Fibroblast of skin of left quadriceps (primary cell): ENCODE measurements at regions not wholly inside any gene's neighbourhood (a gene's known extent, or its start where the extent isn't known, plus 50 kb on each side); places are given as distances from the start of the nearest gene placed in this dataset.

Experiments
- DNase-seq, 2 experiments: peaks; one replicate each; pipeline ENCODE4 v3.0.0-alpha.2; 2013; ENCODE audit warnings: low read depth in 2 of 2

- no peak for DNase-seq
These were observed 52.0 kb downstream of the MAGEF1 start for GRCh38 chr3:184659797-184660301.

DNA sequence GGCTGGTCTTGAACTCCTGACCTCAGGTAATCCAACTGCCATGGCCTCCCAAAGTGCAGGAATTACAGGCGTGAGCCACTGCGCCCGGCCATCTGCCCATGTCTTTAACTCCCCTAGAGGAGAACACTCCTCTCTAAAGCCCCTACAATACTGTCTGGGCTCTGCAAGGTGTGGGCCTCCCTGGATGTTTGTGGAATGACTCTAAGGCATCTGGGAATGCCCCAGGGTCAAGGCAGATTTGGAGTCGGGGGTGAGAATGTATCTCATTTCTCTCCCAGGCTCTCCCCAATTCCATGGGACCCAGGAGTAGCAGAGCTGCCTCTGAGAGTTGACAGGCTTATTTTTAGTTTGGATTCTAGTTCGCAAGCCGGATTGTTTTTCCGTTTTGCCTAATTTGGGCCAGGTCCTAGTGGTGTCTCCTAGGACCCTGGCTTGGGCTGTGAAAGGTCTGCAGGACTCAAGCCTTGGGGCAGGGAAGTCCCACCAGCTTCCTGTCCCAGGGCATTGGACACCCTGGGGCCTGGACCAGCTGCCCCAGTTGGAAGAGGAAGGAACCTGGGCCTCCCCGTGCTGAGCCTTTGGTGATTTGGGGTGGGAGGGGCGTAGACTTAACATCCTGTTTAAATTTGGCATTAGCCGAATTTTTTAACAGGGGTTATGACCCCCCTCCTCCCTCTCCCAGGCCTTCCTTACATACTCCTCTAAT is 53.5 kb downstream of the MAGEF1 start:
- DNase-seq: no peak

DNA sequence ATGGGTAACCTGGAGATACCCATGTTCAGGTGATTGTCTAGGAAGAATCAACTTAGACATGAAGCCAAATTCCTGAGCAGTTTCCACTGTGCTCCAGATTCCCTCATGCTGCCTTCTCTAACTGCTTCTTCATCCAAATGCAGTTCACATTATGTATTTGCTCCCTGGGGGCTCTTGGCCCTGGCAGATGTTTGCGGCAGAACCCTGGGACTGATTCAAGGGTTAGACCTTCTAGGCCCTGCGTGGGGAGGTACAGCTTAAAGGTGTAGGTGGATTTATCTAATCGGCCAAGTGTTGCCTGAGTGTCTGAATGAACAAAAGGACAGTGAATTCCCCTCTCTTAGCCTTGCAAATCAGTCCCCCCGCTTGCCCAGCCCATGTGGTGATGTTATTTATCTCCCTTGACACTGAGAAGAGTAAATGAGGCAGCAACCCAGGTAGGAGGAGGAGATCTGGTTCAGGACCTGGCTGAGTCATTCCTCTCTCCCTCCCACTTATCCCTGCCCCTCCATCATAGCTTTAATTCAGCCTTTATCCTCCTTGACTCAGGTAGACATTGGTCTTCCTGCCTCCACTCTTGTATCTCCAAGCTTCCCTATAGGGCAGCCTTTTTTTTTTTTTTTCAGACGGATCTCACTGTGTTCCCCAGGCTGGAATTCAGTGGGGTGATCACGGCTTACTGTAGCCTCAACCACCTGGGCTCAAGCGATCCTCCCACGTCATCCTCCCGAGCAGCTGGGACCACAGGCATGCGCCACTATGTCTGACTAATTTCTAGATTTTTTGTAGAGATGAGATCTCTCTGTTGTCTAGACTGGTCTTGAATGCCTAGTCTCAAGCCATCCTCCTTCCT is 54.8 kb downstream of the MAGEF1 start:
- peak; percentile 68 to 74 for DNase-seq

- DNase-seq: no peak
These were observed 55.4 kb downstream of the MAGEF1 start for GRCh38 chr3:184656458-184656828.

DNA sequence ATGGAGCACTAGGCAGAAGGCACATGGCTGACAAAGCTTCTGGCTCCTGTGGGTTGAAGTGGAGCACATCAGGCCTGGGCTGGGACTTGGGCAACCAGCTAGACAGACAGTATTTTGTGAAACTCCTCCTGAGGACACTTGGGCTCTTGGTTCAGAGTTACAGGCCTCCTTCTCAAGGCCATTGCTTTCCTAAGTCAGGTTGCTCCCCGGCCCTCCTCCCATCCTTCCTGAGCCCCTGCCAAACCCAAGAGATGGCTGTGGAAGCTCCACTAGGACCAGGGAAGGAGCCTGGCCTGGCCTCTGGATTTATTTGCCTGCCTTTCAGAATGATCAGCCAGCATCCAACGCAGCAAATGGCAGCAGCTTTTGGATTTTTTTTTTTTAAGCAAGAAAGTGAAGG is 56.3 kb downstream of the MAGEF1 start:
- DNase-seq: no peak

DNA sequence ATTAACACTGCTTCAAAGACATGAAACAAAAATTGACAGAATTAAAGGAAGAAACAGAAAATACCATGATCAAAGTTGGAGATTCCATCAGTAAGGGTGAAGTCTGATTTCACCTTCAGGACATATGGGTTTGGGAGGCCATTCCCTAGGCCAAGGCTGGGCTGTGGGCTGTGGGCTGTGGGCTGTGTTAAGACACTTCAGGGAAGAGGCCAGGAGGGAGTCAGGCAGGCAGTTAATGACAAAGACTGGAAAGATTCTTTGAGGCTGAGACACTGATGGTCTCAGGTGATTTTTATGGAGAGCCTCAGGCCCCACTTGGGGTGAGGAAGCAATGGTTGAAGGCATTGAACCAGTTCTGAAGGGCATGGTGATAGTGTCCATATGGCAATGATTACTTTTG is 57.5 kb downstream of the MAGEF1 start:
- DNase-seq: no peak

- DNase-seq: no peak
These were observed 59.4 kb downstream of the MAGEF1 start for GRCh38 chr3:184652465-184652864.

- DNase-seq: no peak
These were observed 60.0 kb downstream of the MAGEF1 start for GRCh38 chr3:184651904-184652303.

- DNase-seq: no peak
These were observed 63.2 kb downstream of the MAGEF1 start for GRCh38 chr3:184648636-184649035.

GRCh38 chr3:184647405-184647936 is 64.4 kb downstream of the MAGEF1 start:
- no peak for DNase-seq

DNA sequence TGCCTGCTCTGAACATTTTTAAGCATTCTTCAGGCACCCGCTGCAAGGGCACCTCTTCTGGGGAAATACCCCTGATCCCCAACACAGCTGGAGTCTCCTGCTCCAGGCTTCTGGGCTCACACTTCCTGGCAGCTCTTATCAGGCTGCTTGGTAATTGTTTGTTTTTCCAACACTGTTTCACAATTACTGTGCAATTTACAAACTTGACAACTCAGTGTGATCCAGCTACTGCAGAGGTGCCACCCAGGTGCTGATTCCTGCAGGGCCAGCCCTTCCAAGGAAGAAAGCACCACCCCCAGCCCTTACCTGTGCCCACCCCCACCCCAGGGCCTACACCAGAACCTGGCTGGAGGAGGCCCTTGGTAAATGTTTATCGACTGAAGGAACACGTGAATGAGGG is 66.5 kb downstream of the MAGEF1 start:
- DNase-seq: no peak

DNA sequence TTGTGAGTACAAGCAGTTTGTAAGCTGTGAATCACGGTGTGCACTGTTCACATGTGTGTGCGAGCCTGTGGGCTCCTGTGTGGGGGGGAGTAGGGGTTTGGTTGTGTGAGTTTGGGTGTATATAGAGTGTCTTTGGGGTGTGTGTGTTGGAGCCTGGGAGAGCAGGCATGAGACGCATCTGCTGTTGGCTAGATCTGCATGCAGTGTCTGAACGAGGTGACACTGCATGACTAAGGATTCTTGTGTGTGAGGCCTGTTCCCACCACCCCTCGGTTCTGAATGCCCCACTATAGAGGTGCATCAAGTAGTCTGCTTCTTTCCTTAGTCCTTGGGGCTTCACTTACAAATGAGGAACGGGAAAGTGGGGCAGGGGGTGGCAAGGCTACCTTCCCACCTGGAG is 68.4 kb downstream of the MAGEF1 start:
- no peak for DNase-seq

DNA sequence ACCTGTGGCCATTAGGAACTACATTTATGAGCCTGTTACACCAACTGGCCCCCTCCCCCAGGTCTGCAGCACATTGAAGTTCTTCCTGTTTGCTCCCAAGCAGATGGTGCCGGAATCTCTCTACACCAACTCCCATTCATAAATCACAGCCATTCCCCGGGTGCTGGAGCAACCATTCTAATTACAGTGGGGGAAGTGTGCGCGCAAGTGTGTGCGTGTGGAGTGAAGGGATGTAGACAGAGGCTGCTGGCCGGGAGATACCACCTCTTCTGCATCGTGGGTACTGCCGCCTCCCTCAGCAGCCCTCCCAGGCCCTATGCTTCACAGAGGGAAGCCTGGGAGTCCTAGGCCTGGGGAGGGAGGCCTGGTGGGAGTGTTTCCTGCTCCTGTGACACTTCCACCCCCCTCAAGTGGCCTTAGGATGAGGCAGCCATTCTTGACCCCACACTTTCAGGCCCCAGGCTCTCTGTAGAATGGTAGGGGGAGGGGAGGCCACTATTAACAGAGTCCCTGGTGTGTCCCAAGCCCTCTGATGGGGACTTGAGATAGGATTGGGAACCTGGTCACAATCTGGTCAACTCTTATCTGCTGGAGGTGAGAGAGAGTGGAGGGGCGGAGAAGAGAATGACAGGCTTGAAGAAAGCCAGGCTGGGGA is 69.1 kb downstream of the MAGEF1 start:
- DNase-seq: peak; percentile 47

GRCh38 chr3:184641430-184641829 is 70.4 kb downstream of the MAGEF1 start:
- DNase-seq: no peak

- no peak for DNase-seq
These were observed 72.5 kb downstream of the MAGEF1 start for GRCh38 chr3:184639351-184639750.

DNA sequence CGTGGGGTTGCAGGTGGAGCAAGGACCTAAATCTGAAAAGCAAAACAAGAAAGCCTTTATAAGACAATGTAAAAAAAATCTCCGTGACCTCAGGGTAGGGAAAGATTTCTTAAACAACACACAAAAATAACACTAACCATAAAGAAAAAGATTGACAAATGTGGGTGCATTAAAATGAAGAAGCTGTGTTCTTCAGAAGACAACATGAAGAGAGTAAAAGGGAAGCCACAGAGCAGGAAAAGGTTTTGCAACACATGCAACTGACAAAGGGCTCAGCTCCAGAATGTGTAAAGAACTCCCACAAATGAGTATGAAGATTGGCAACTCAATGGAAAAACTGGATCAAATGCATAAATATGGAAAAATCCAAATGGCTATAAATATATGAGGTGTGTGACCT is 74.2 kb downstream of the MAGEF1 start:
- DNase-seq: no peak

- peak; percentile 64 to 69 for DNase-seq
These were observed 75.0 kb downstream of the MAGEF1 start for GRCh38 chr3:184636741-184637316.

GRCh38 chr3:184635774-184636173 is 74.2 kb downstream of the EPHB3 start:
- no peak for DNase-seq

DNA sequence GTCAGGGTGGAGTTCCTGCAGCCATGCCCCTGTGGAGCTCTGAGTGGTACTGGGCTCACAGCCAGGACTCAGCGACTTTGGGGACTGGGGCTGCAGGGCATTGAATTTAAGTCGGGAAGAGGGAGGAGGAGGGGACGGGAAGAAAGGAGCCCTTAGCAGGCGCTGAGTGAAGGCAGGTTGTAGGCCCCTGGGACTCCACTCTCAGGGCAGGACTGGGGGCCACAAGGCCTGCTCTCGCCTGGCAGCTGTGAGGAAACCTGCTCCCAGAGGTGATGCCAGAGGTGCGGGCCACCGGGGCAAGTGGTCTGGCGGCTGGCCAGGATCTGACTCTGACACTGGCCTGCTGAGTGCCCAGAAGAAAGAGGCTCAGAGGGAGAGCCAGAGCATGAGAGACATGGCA is 73.5 kb downstream of the EPHB3 start:
- DNase-seq: no peak

- DNase-seq: no peak
These were observed 71.6 kb downstream of the EPHB3 start for GRCh38 chr3:184633237-184633579.

GRCh38 chr3:184632551-184633236 is 71.1 kb downstream of the EPHB3 start:
- DNase-seq: no peak
